Testis (tissue), 2 donors: ENCODE measurements at regions not wholly inside any gene's neighbourhood (a gene's known extent, or its start where the extent isn't known, plus 50 kb on each side); places are given as distances from the start of the nearest gene placed in this dataset.

Source experiments
- DNase-seq: peaks from one replicate; pipeline ENCODE4 v3.0.0-alpha.2; 2019
- H3K27ac ChIP-seq, 2 donors: fragments of 200-600 bp; sonication (generic); one replicate each; pipeline ENCODE4 v1.5.1; 2019
- H3K27me3 ChIP-seq: fragments of 200-600 bp; sonication (generic); one replicate; pipeline ENCODE4 v1.5.1; 2019
- H3K36me3 ChIP-seq: fragments of 200-600 bp; sonication (generic); one replicate; pipeline ENCODE4 v1.5.1; 2017; ENCODE audit warnings: low read depth; ENCODE audit errors: missing control alignments
- H3K4me1 ChIP-seq: fragments of 200-600 bp; sonication (generic); one replicate; pipeline ENCODE4 v1.5.1; 2019
- H3K4me3 ChIP-seq, 2 donors: fragments of 200-600 bp; sonication (generic); one replicate each; pipeline ENCODE4 v1.5.1; 2017 to 2019
- H3K9me3 ChIP-seq: fragments of 200-600 bp; sonication (generic); one replicate; pipeline ENCODE4 v1.5.1; 2017
- CTCF ChIP-seq, 3 experiments: fragments of 450-650 bp in 2 of 3; fragments of 200-600 bp in 1 of 3; sonication (generic) in 1 of 3; IDR thresholded peaks; one replicate each; pipeline ENCODE4 v1.5.1; 2016 to 2019; ENCODE audit warnings: antibody characterized with exemption in 3 of 3, mild to moderate bottlenecking in 2 of 3, moderate library complexity in 1 of 3
- POLR2A ChIP-seq: fragments of 450-650 bp; IDR thresholded peaks from one replicate; pipeline ENCODE4 v1.6.1; 2017; ENCODE audit warnings: antibody characterized with exemption, mild to moderate bottlenecking, moderate library complexity
- WGBS, 2 donors: methylation state at CpG; one replicate each; pipeline ENCODE4 v1.1.5; 2018; 5-methylcytosine and 5-hydroxymethylcytosine counted together
- intact Hi-C: fragments of 100-400 bp; cut with DNase I; formaldehyde crosslinking; loops from one replicate; pipeline ENCODE4 v1.15.1; 2023; ENCODE audit warnings: low total_unique reads

GRCh38 chr2:152874955-152875354 is 156.5 kb downstream of the ARL6IP6 start:
- Histone ChIP-seq H3K4me1 (no peaks in the 10 kb centered on the region), H3K36me3 (no peaks in the 10 kb centered on the region), H3K9me3 (no peaks in the 10 kb centered on the region), H3K27me3 (no peaks in the 10 kb centered on the region), H3K4me3 (no peak overlapping the region), H3K27ac (no peak overlapping the region)
- TF ChIP-seq POLR2A (no peak), CTCF (IDR thresholded peaks at IDR 0.05) (no peak)
- no peak for DNase-seq
- WGBS, 2 donors: 68 to 69% methylated on average over 3 of the region's 3 CpGs
- intact Hi-C loops: no loop called here

- no peaks in the 10 kb centered on the region for H3K36me3 ChIP-seq
- intact Hi-C loops: no loop called here
- TF ChIP-seq CTCF (IDR thresholded peaks at IDR 0.05) (no peak), POLR2A (no peak)
- no peak for DNase-seq
- no peaks in the 10 kb centered on the region for H3K27me3 ChIP-seq
- H3K9me3 ChIP-seq: no peaks in the 10 kb centered on the region
- WGBS, 2 donors: 86 to 90% methylated on average over 4 of the region's 4 CpGs
- H3K27ac ChIP-seq: no peak overlapping the region
- no peak overlapping the region for H3K4me3 ChIP-seq
- no peaks in the 10 kb centered on the region for H3K4me1 ChIP-seq
Measured at GRCh38 chr2:152870239-152870638, 151.8 kb downstream of the ARL6IP6 start.

- no peaks in the 10 kb centered on the region for H3K36me3 ChIP-seq
- no peaks in the 10 kb centered on the region for H3K9me3 ChIP-seq
- no peaks in the 10 kb centered on the region for H3K4me1 ChIP-seq
- no peak overlapping the region for H3K27ac ChIP-seq
- H3K4me3 ChIP-seq: no peak overlapping the region
- 33 to 91% methylated on average over 3 of the region's 3 CpGs for WGBS, 2 donors
- no peaks in the 10 kb centered on the region for H3K27me3 ChIP-seq
- intact Hi-C loops: no loop called here
- TF ChIP-seq CTCF (IDR thresholded peaks at IDR 0.05): no peak
- no peak for TF ChIP-seq POLR2A
- DNase-seq: no peak
Measured at GRCh38 chr2:152867397-152867796, 149.0 kb downstream of the ARL6IP6 start.

- Histone ChIP-seq H3K4me3 (no peak overlapping the region), H3K9me3 (no peaks in the 10 kb centered on the region), H3K36me3 (no peaks in the 10 kb centered on the region), H3K27me3 (no peaks in the 10 kb centered on the region), H3K27ac (no peak overlapping the region), H3K4me1 (no peaks in the 10 kb centered on the region)
- intact Hi-C loops: no loop called here
- 37 to 43% methylated on average over 5 of the region's 5 CpGs for WGBS, 2 donors
- DNase-seq: no peak
- TF ChIP-seq POLR2A: no peak
Measured at GRCh38 chr2:152864601-152865149, 146.3 kb downstream of the ARL6IP6 start.

GRCh38 chr2:152863826-152864225 is 145.4 kb downstream of the ARL6IP6 start:
- no peaks in the 10 kb centered on the region for H3K36me3 ChIP-seq
- H3K27me3 ChIP-seq: no peaks in the 10 kb centered on the region
- intact Hi-C loops: no loop called here
- no peak overlapping the region for H3K27ac ChIP-seq
- WGBS, 2 donors: 83 to 93% methylated on average over 1 of the region's 1 CpG
- no peak overlapping the region for H3K4me3 ChIP-seq
- no peaks in the 10 kb centered on the region for H3K4me1 ChIP-seq
- H3K9me3 ChIP-seq: no peaks in the 10 kb centered on the region
- TF ChIP-seq POLR2A (no peak), CTCF (IDR thresholded peaks at IDR 0.05) (no peak)
- DNase-seq: no peak
